GM12872 (cell line): ENCODE measurements at regions not wholly inside any gene's neighbourhood (a gene's known extent, or its start where the extent isn't known, plus 50 kb on each side); places are given as distances from the start of the nearest gene placed in this dataset.

Experiments
- CTCF ChIP-seq: IDR thresholded peaks from 3 replicates; pipeline ENCODE4 v1.5.1; 2011; ENCODE audit warnings: low read depth, mild to moderate bottlenecking, low read length, moderate library complexity; ENCODE audit not compliant: insufficient read depth

- TF ChIP-seq CTCF: no peak
Measured at GRCh38 chr16:13448346-13448745, 471.6 kb upstream of the ERCC4 start.

- TF ChIP-seq CTCF: no peak
Measured at GRCh38 chr16:13453325-13453724, 466.6 kb upstream of the ERCC4 start.

- TF ChIP-seq CTCF: peak; percentile 55; the same call in 2 of the 3 replicates
Measured at GRCh38 chr16:13453938-13454553, 465.9 kb upstream of the ERCC4 start.

GRCh38 chr16:13463619-13464018 is 456.3 kb upstream of the ERCC4 start:
- no peak for TF ChIP-seq CTCF

- no peak for TF ChIP-seq CTCF
Measured at GRCh38 chr16:13471036-13471435, 448.9 kb upstream of the ERCC4 start.

- TF ChIP-seq CTCF: no peak
Measured at GRCh38 chr16:13478991-13479390, 441.0 kb upstream of the ERCC4 start.

- TF ChIP-seq CTCF: no peak
Measured at GRCh38 chr16:13479549-13479948, 440.4 kb upstream of the ERCC4 start.
